Esophagus (tissue), 2 donors: ENCODE measurements at regions not wholly inside any gene's neighbourhood (a gene's known extent, or its start where the extent isn't known, plus 50 kb on each side); places are given as distances from the start of the nearest gene placed in this dataset.

Source experiments
- H3K27ac ChIP-seq, 2 donors: one replicate each; pipeline ENCODE4 v1.5.1; 2013; ENCODE audit warnings: low read depth in 2 of 2, mild to moderate bottlenecking in 2 of 2, inconsistent platforms in 1 of 2, low read length in 1 of 2, moderate library complexity in 1 of 2
- H3K27me3 ChIP-seq, 2 donors: one replicate each; pipeline ENCODE4 v1.6.1; 2013; ENCODE audit warnings: low read length in 2 of 2, control low read depth in 1 of 2, mild to moderate bottlenecking in 1 of 2; ENCODE audit not compliant: insufficient read depth in 2 of 2, control insufficient read depth in 1 of 2
- H3K36me3 ChIP-seq, 2 donors: one replicate each; pipeline ENCODE4 v1.6.1; 2013; ENCODE audit warnings: low read length in 1 of 2; ENCODE audit not compliant: control insufficient read depth in 2 of 2, insufficient read depth in 2 of 2
- H3K4me1 ChIP-seq, 2 donors: one replicate each; pipeline ENCODE4 v1.6.1; 2013; ENCODE audit warnings: low read length in 1 of 2; ENCODE audit not compliant: control insufficient read depth in 2 of 2, insufficient read depth in 2 of 2
- H3K4me3 ChIP-seq, 2 donors: one replicate each; pipeline ENCODE4 v1.5.1; 2013; ENCODE audit warnings: low read length in 2 of 2, mild to moderate bottlenecking in 2 of 2, low read depth in 1 of 2, moderate library complexity in 1 of 2
- H3K9me3 ChIP-seq, 2 donors: one replicate each; pipeline ENCODE4 v1.6.1; 2013; ENCODE audit warnings: mild to moderate bottlenecking in 2 of 2, low read depth in 1 of 2, low read length in 1 of 2, moderate library complexity in 1 of 2; ENCODE audit not compliant: control insufficient read depth in 2 of 2, insufficient read depth in 1 of 2
- WGBS, 2 donors: extraction: QIAGEN DNeasy Blood & Tissue Kit; methylation state at CpG; one replicate each; pipeline ENCODE4 v1.1.7; 2013; 5-methylcytosine and 5-hydroxymethylcytosine counted together
- donor health status: healthy with polysubstance abuse.
- donor health status: Bipolar disorder and iron deficiency.

DNA sequence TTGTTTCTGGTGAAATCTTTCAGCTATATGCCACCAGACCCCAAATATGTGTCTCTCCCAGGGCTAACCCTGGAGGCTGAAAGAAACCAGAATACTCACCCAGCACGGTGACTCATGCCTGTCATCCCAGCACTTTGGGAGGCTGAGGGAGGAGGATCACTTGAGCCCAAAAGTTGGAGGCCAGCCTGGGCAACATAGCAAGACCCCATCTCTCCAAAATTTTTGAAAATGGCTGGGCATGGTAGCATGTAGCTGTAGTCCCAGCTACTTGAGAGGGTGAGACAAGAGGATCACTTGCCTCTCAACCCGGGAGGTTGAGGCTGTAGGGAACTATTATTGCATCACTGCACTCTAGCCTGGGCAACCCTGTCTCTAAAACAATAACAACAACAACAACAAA lies 76.1 kb upstream of the UQCRFS1 start:
- WGBS, 2 donors = 82 to 92% methylated on average over 2 of the region's 2 CpGs
- Histone ChIP-seq H3K4me3 (no peak overlapping the region), H3K27ac (no peak overlapping the region), H3K9me3 (no peaks in the 10 kb centered on the region), H3K27me3 (no peaks in the 10 kb centered on the region), H3K4me1 (no peaks in the 10 kb centered on the region), H3K36me3 (no peaks in the 10 kb centered on the region)

DNA sequence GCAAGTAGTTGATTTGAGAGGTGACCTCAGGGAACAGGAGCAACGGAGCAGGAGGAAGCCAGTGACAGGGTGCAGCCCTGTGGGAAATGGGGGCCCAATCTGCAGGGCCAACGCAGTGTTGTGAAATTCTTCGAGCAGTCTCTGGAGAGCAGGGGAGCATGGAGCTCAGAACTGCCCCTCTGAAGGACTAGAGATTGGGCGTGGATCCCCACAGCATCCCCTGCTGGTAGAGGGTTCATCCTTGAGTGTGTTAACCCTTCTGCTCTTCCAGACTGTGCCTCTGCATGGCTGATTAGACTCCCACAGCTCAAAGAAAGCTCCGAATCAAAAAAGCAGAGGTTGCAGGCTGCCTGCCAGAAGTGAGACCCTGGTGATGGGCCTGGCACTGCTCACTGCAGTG lies 77.9 kb upstream of the UQCRFS1 start:
- Histone ChIP-seq H3K4me3 (no peak overlapping the region), H3K36me3 (no peaks in the 10 kb centered on the region), H3K27me3 (no peaks in the 10 kb centered on the region), H3K9me3 (no peaks in the 10 kb centered on the region), H3K4me1 (no peaks in the 10 kb centered on the region), H3K27ac (no peak overlapping the region)
- WGBS, 2 donors = 62 to 67% methylated on average over 5 of the region's 5 CpGs

DNA sequence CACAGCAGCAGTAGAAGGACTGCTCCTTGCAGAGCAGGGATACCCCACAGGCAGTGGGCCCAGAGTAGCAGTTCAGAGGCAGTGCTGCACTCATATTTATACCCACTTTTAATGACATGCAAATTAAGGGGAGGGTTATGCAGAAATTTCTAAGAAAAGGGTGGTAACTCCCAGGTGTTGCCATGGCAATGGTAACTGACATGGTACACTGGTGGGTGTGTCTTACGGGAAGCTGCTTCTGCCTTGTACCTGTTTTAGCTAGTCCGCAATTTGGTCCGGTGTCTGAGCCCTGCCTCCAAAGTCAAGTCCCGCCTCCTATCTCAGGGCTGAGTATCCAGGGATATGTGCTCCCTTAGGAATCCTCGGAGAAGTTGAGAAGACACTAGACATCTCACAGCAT lies 79.2 kb upstream of the UQCRFS1 start:
- H3K27ac ChIP-seq = no peak overlapping the region

DNA sequence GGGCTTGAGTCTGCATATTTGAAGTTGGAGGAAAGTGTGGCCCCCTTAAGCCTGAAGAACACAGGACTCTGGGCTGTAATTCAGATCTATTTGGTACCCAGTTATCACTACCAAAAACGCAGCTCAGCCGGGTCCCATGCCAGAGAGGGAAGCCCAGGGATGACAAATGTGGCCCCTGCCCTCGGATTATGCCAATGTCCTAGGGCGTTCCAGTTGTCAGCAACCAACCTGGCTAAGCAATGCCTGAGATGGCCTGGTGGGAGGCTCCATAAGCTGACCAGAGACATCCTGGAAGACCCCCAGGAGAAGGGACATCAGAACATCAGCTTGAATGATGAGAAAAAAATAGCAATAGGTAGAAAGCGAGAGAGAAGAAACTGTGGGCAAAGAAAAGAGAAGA lies 79.6 kb upstream of the UQCRFS1 start:
- no peaks in the 10 kb centered on the region for H3K36me3 ChIP-seq
- H3K9me3 ChIP-seq = no peaks in the 10 kb centered on the region
- no peaks in the 10 kb centered on the region for H3K4me1 ChIP-seq
- H3K4me3 ChIP-seq = no peak overlapping the region
- H3K27me3 ChIP-seq = no peaks in the 10 kb centered on the region
- H3K27ac ChIP-seq = no peak overlapping the region
- 69 to 83% methylated on average over 5 of the region's 5 CpGs for WGBS, 2 donors

More for the DNA sequence above, 79.2 kb upstream of the UQCRFS1 start:
- H3K4me1 ChIP-seq = no peaks in the 10 kb centered on the region
- H3K27me3 ChIP-seq = no peaks in the 10 kb centered on the region
- no peaks in the 10 kb centered on the region for H3K36me3 ChIP-seq
- H3K9me3 ChIP-seq = no peaks in the 10 kb centered on the region
- H3K4me3 ChIP-seq = no peak overlapping the region
- 84 to 89% methylated on average over 5 of the region's 5 CpGs for WGBS, 2 donors

DNA sequence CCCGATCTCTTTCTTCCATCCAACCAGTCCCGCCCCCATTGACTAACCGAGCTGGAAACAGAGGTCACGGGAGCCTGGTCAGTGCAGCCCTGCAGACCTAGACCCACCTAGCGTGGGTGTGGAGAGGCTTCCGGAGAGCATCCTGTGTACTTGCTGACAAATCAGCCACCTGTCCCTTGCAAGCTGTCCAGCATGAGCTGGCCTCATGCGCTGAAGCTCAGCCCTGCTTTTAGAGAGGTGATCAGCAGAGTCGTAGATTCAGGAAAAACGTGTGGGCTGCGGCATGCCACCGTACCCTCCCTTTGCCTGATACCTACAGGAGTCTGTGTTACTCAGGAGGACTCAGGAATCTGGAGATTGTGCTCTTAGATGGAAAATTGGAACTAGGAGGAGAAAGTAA lies 80.3 kb upstream of the UQCRFS1 start:
- Histone ChIP-seq H3K36me3 (no peaks in the 10 kb centered on the region), H3K27me3 (no peaks in the 10 kb centered on the region), H3K27ac (no peak overlapping the region), H3K9me3 (no peaks in the 10 kb centered on the region), H3K4me3 (no peak overlapping the region), H3K4me1 (no peaks in the 10 kb centered on the region)
- WGBS, 2 donors = 61 to 79% methylated on average over 11 of the region's 11 CpGs

DNA sequence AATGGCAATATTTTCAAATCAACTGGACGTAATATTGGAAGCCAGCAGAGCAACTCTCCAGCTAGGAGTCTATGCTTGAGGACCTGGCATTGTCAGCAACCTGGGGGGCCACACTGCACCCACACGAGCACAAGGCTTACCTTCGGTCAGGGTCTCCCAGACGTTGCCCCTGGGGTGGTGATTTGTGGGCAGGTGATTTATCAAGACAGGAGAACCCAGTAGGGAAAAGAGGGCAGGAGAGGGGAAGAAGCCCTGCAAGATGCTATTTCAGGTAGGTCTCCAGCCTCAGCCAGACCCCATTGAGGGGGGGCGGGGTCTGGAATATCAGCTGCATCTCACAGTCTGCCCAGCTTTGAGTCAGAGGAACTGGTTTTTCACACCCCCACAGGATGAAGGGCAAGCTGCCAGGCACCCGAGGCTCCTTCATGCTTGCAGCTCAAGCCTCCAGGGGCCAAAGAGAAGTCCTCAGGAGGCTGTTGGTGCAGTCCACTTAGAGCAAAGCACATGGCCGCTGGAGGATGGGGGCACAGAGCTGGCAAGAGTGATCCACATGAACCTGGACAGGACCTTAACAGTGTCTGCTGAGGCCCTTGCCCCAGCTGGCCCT lies 80.9 kb upstream of the UQCRFS1 start:
- Histone ChIP-seq H3K4me3 (no peak overlapping the region), H3K36me3 (no peaks in the 10 kb centered on the region), H3K27ac (no peak overlapping the region), H3K9me3 (no peaks in the 10 kb centered on the region), H3K27me3 (no peaks in the 10 kb centered on the region), H3K4me1 (no peaks in the 10 kb centered on the region)
- 66 to 69% methylated on average over 7 of the region's 7 CpGs for WGBS, 2 donors

DNA sequence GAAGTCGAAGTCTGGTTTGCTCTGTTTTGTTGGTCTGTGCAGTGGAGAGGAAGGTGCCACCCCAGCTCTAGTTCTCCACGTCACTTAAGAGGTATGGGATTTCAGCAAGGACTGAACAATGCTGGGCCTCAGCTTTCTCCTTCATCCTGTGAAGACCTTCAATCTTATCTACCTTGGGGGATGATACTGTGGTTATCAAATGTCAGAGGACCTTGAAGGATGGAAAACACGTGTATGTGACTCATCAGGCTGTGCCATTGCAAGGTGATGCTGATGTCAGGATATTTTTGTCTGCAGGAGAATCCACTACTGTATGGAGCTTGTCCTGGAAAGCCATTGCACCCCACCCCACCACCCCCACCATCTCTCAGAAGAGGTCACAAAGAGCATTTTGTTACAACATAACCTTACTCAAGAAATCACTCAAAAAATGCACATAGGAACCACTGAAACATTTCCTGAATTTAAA lies 81.4 kb upstream of the UQCRFS1 start:
- WGBS, 2 donors = 56 to 60% methylated on average over 3 of the region's 3 CpGs

DNA sequence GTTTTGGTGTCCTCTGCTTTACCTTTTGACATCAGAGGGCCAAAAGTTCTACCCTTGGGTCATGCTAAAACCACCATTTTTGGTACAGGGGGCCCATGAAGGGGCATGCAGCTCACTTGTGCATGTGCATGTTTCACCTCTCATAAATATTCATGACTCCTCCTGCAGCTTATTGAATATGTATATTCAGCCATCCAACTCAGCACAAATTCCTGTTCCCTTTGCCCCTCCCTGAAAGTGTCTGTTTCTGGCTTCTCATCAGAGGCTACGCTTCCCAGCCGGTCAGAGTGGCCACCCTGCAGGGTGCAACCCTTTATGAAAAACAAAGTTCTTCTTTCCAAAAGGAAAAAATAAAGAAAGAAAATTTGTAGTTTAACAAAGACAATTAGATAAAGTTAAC lies 82.3 kb upstream of the UQCRFS1 start:
- Histone ChIP-seq H3K27me3 (no peaks in the 10 kb centered on the region), H3K4me1 (no peaks in the 10 kb centered on the region), H3K27ac (no peak overlapping the region), H3K9me3 (no peaks in the 10 kb centered on the region), H3K4me3 (no peak overlapping the region), H3K36me3 (no peaks in the 10 kb centered on the region)
- WGBS, 2 donors = 65 to 81% methylated on average over 2 of the region's 2 CpGs

More for the DNA sequence above, 81.4 kb upstream of the UQCRFS1 start:
- no peak overlapping the region for H3K4me3 ChIP-seq
- no peaks in the 10 kb centered on the region for H3K36me3 ChIP-seq
- no peaks in the 10 kb centered on the region for H3K27me3 ChIP-seq
- H3K4me1 ChIP-seq = no peaks in the 10 kb centered on the region
- no peak overlapping the region for H3K27ac ChIP-seq
- H3K9me3 ChIP-seq = no peaks in the 10 kb centered on the region

DNA sequence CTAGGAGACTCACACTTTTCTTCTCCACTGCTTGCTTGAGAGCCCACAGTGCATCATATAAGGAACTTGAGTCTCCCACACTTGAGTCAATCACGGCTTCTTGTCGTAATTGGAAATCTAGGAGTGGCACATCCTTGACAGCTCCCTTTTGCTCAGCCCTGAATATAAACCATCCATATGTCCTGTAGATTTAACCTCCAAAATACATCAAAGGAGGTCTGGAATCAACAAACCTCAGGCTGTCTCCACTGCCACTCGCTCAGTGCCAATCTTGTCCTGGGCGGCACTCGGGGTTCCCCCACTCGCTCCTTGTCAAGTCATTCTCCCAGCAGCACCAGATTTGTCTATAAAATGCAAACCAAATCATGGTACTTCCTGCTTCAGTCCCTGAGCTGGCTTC lies 84.4 kb upstream of the UQCRFS1 start:
- Histone ChIP-seq H3K27me3 (no peaks in the 10 kb centered on the region), H3K4me1 (no peaks in the 10 kb centered on the region), H3K4me3 (no peak overlapping the region), H3K27ac (no peak overlapping the region), H3K36me3 (no peaks in the 10 kb centered on the region), H3K9me3 (no peaks in the 10 kb centered on the region)
- WGBS, 2 donors = 87 to 93% methylated on average over 6 of the region's 6 CpGs
